ENCODE measurements at regions not wholly inside any gene's neighbourhood (a gene's known extent, or its start where the extent isn't known, plus 50 kb on each side); places are given as distances from the start of the nearest gene placed in this dataset.
A peak's percentile ranks its signal among the peaks of the same experiment; 100 is the strongest.

- H2BK15ac ChIP-seq (ENCODE audit: low read length) = no peak overlapping the region
- H3K4me2 ChIP-seq (ENCODE audit: insufficient read depth in 1 of 2, low read depth in 2 of 2, low read length in 2 of 2) = no peak overlapping the region
- no peak overlapping the region for H2BK120ac ChIP-seq (replicated peaks; ENCODE audit: low read depth, low read length)
- H3K23me2 ChIP-seq (ENCODE audit: low read depth, low read length) = no peaks in the 10 kb centered on the region
- H4K91ac ChIP-seq (replicated peaks; ENCODE audit: insufficient read length, low read length) = no peak overlapping the region
- H3K36me3 ChIP-seq (ENCODE audit: control insufficient read depth in 2 of 4, insufficient read depth in 4 of 4, low read length in 3 of 4) = no peaks in the 10 kb centered on the region
- no peak overlapping the region for H3K18ac ChIP-seq (ENCODE audit: extremely low read depth, low read length)
- no peak overlapping the region for H4K8ac ChIP-seq (ENCODE audit: extremely low read depth, insufficient read depth, low read length)
- no peak overlapping the region for H3K9ac ChIP-seq (replicated peaks in 1 of 4; ENCODE audit: extremely low read depth in 1 of 4, low read depth in 3 of 4, low read length in 3 of 4)
- no peak overlapping the region for H2BK5ac ChIP-seq (ENCODE audit: low read depth, low read length)
- FAIRE-seq (no peak), DNase-seq (ENCODE audit: low read depth in 1 of 2, low spot score in 2 of 2) (no peak)
- no peak overlapping the region for H3K4ac ChIP-seq (replicated peaks; ENCODE audit: insufficient read length, low read depth, low read length)
- no peak overlapping the region for H3K14ac ChIP-seq (ENCODE audit: insufficient read length)
- no peak overlapping the region for H3K27ac ChIP-seq (ENCODE audit: low read depth, low read length)
- H2AFZ ChIP-seq (ENCODE audit: low read length) = 0 out of 2 replicates have a peak overlapping the region, but pooled peaks have one; percentile 48
- H4K5ac ChIP-seq (ENCODE audit: insufficient read length, low read depth, low read length) = no peak overlapping the region
- H3K23ac ChIP-seq (ENCODE audit: insufficient read length) = no peak overlapping the region
- no peaks in the 10 kb centered on the region for H3K27me3 ChIP-seq (replicated peaks in 1 of 4; ENCODE audit: control insufficient read depth in 3 of 4, extremely low read depth in 1 of 4, insufficient read depth in 3 of 4, low read length in 3 of 4)
- H2BK12ac ChIP-seq (ENCODE audit: low read depth, low read length) = no peak overlapping the region
- no peaks in the 10 kb centered on the region for H3K79me2 ChIP-seq (ENCODE audit: control insufficient read depth in 1 of 2, insufficient read depth in 2 of 2, low read length in 2 of 2)
- no peak overlapping the region for H3K4me3 ChIP-seq (ENCODE audit: extremely low read depth in 1 of 4, insufficient read depth in 2 of 4, low read depth in 3 of 4, low read length in 4 of 4)
- no peak overlapping the region for H3K56ac ChIP-seq (replicated peaks; ENCODE audit: insufficient read length, low read depth, low read length)
- no peak overlapping the region for H2AK5ac ChIP-seq (ENCODE audit: low read depth, low read length)
- no peaks in the 10 kb centered on the region for H3K79me1 ChIP-seq (ENCODE audit: low read depth, low read length)
- 72% methylated on average over 4 of the region's 4 CpGs; no CpG with 5 or more reads in 1 of the 2 experiments for WGBS, 2 experiments (ENCODE audit: extremely low coverage in 1 of 2, insufficient coverage in 1 of 2, insufficient read length in 1 of 2, insufficient replicate concordance in 2 of 2, low coverage in 1 of 2, low lambda C conversion rate in 2 of 2, missing lambda C conversion rate in 1 of 2)
- H3K4me1 ChIP-seq (replicated peaks in 1 of 4; ENCODE audit: control insufficient read depth in 3 of 4, insufficient read depth in 4 of 4, low read length in 3 of 4) = peaks cover 0 to 5% (median under 1%) of the 10 kb centered on the region in 4 experiments; a peak in 3 of 7 replicates
- H2BK20ac ChIP-seq (ENCODE audit: low read length) = no peak overlapping the region
- POLR2A ChIA-PET (ENCODE audit: partially characterized antibody) = no interaction called here
- CTCF ChIA-PET (ENCODE audit: partially characterized antibody) = interaction anchor here (0.8 to 5.8 kb wide), 4 partner anchors 12 to 143 kb away, joined by 3 to 49 read pairs (median 4); no protein-coding TSS in a partner anchor
- no peaks in the 10 kb centered on the region for H4K20me1 ChIP-seq (replicated peaks in 1 of 2; ENCODE audit: control insufficient read depth in 1 of 2, insufficient read depth in 2 of 2, low read length in 2 of 2)
- H3K9me3 ChIP-seq (ENCODE audit: insufficient read depth in 2 of 2, low read depth in 1 of 2, low read length in 1 of 2) = no peaks in the 10 kb centered on the region
- TF ChIP-seq, protein P1, sequence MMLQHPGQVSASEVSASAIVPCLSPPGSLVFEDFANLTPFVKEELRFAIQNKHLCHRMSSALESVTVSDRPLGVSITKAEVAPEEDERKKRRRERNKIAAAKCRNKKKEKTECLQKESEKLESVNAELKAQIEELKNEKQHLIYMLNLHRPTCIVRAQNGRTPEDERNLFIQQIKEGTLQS (IDR thresholded peaks at IDR 0.05; ENCODE audit: insufficient read depth, low read depth, low read length) = no peak
- TF ChIP-seq BCL11A (IDR thresholded peaks at IDR 0.05; ENCODE audit: low read depth in 2 of 2, low read length in 2 of 2) (no peak), FOSL1 (IDR thresholded peaks at IDR 0.05; ENCODE audit: insufficient read depth, low read depth, low read length) (no peak), TAF1 (IDR thresholded peaks at IDR 0.05; ENCODE audit: low read depth, low read length) (no peak), ZNF274 (IDR thresholded peaks at IDR 0.05; ENCODE audit: borderline replicate concordance, extremely low read depth, low read length) (no peak), YY1 (IDR thresholded peaks at IDR 0.05; ENCODE audit: low read depth, low read length) (no peak), KDM4A (IDR thresholded peaks at IDR 0.05; ENCODE audit: low read depth, low read length, severe bottlenecking) (no peak), SP4 (IDR thresholded peaks at IDR 0.05; ENCODE audit: low read length) (no peak), TEAD4 (IDR thresholded peaks at IDR 0.05; ENCODE audit: low read depth, low read length) (no peak), MAFK (IDR thresholded peaks at IDR 0.05; ENCODE audit: low read depth, low read length) (no peak), SUZ12 (IDR thresholded peaks at IDR 0.05; ENCODE audit: low read length) (no peak), NRF1 (IDR thresholded peaks at IDR 0.05; ENCODE audit: low read depth, low read length) (no peak), RNF2 (IDR thresholded peaks at IDR 0.05; ENCODE audit: borderline replicate concordance, low read depth, low read length, missing control alignments, poor library complexity, severe bottlenecking) (no peak)
- TF ChIP-seq, protein P2, sequence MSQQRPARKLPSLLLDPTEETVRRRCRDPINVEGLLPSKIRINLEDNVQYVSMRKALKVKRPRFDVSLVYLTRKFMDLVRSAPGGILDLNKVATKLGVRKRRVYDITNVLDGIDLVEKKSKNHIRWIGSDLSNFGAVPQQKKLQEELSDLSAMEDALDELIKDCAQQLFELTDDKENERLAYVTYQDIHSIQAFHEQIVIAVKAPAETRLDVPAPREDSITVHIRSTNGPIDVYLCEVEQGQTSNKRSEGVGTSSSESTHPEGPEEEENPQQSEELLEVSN (IDR thresholded peaks at IDR 0.05) = no peak
Observed at GRCh38 chr1:220382994-220383393, 110.7 kb upstream of the RAB3GAP2 start.

Data from H1 (cell line).